Activated naive CD4-positive, alpha-beta T cell treated with anti-CD3 and anti-CD28 coated beads, Interleukin-2, amount 50 U/mL, for 72 hours (primary cell): ENCODE measurements at regions not wholly inside any gene's neighbourhood (a gene's known extent, or its start where the extent isn't known, plus 50 kb on each side); places are given as distances from the start of the nearest gene placed in this dataset.
"Not testable (repeated sequence)": the region's sequence is repeated elsewhere in the genome, so short reads cannot be mapped to it uniquely, and the experiment has no call there.

Experiments used
- ATAC-seq, 2 donors: fragments of 150-1000 bp; cut with Tn5 transposase; 2 replicates each; pipeline ENCODE4 v1.10.0; 2021; ENCODE audit warnings: mild to moderate bottlenecking in 2 of 2, moderate library complexity in 2 of 2
- DNase-seq, 2 donors: peaks; one replicate each; pipeline ENCODE4 v3.0.0; 2021 to 2022; ENCODE audit warnings: low spot score in 2 of 2
- H3K27ac Mint-ChIP-seq, 2 donors: one replicate each; pipeline ENCODE4 v1.8.0; 2022; ENCODE audit warnings: mild to moderate bottlenecking in 2 of 2, mixed read lengths in 2 of 2
- H3K36me3 Mint-ChIP-seq, 2 donors: one replicate each; pipeline ENCODE4 v1.8.0; 2022; ENCODE audit warnings: mixed read lengths in 2 of 2
- H3K9me3 Mint-ChIP-seq, 2 donors: one replicate each; pipeline ENCODE4 v1.8.0; 2022; ENCODE audit warnings: mixed read lengths in 2 of 2

DNA sequence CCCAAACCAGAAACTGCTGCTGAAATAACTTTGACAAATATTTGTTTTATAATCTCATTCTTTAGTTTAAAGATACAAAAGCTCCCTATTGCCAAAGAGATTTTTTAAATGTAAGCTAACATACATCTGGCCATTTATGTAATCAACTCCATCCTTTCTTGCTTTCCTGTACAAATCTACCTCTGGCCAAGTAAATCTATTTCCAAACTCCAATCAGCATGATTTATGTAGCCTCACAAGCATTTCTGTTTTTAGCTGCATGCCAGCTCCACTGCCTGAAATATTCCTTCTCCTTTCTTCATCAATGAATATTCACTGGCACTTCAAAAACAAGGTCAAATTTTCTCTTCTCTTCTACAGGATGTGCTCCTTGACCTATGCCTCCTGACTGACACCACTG, 80.0 kb downstream of the SHOX2 start:
- no peak overlapping the region for H3K27ac Mint-ChIP-seq
- no peaks in the 10 kb centered on the region for H3K36me3 Mint-ChIP-seq
- ATAC-seq (no peak), DNase-seq (no peak)
- peaks cover 18 to 19% of the 10 kb centered on the region in 2 donors for H3K9me3 Mint-ChIP-seq

DNA sequence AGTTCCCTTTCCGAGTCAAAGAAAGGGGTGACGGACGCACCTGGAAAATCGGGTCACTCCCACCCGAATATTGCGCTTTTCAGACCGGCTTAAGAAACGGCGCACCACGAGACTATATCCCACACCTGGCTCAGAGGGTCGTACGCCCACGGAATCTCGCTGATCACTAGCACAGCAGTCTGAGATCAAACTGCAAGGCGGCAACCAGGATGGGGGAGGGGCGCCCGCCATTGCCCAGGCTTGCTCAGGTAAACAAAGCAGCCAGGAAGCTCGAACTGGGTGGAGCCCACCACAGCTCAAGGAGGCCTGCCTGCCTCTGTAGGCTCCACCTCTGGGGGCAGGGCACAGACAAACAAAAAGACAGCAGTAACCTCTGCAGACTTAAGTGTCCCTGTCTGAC, 86.3 kb downstream of the SHOX2 start:
- H3K36me3 Mint-ChIP-seq, DNase-seq, H3K27ac Mint-ChIP-seq, ATAC-seq: not testable (repeated sequence)
- peaks cover 8 to 14% of the 10 kb centered on the region in 2 donors for H3K9me3 Mint-ChIP-seq

- ATAC-seq (no peak), DNase-seq (no peak)
- Mint-ChIP-seq H3K36me3 (no peaks in the 10 kb centered on the region), H3K9me3 (peaks cover 8 to 14% of the 10 kb centered on the region in 2 donors), H3K27ac (no peak overlapping the region)
Measured at GRCh38 chr3:158018462-158018861, 87.8 kb downstream of the SHOX2 start.

GRCh38 chr3:158012901-158013300, 93.3 kb downstream of the SHOX2 start:
- Mint-ChIP-seq H3K9me3 (peaks cover 16 to 22% of the 10 kb centered on the region in 2 donors), H3K36me3 (peaks cover 6 to 14% of the 10 kb centered on the region in 2 donors), H3K27ac (no peak overlapping the region)
- DNase-seq, result no peak
- ATAC-seq, result no peak

- Mint-ChIP-seq H3K36me3 (peaks cover 0 to 9% of the 10 kb centered on the region in 2 donors), H3K9me3 (peaks cover 17 to 29% of the 10 kb centered on the region in 2 donors), H3K27ac (no peak overlapping the region)
- ATAC-seq, result no peak
- DNase-seq, result no peak
Measured at GRCh38 chr3:158005391-158006100, 100.7 kb downstream of the SHOX2 start.

DNA sequence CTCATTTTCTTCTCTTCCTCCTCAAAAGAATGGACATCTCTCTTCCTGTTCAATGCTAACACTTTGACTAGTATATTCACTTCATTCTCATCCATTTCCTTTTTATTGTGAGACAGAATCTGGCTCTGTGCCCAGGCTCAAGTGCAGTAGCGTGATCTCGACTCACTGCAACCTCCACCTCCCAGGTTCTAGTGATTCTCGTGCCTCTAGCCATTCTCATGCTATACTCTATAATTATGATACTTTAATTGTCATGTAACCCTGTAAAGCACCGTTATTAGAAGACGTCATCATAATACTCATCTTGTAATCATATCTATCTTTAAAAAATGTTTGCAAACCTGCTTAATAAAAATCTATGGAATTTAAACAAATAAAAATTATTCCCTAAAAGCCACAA, 107.0 kb downstream of the SHOX2 start:
- DNase-seq (no peak), ATAC-seq (no peak)
- peaks cover 11 to 31% of the 10 kb centered on the region in 2 donors for H3K9me3 Mint-ChIP-seq
- H3K27ac Mint-ChIP-seq, result no peak overlapping the region
- H3K36me3 Mint-ChIP-seq, result no peaks in the 10 kb centered on the region

GRCh38 chr3:157982359-157982758, 123.9 kb downstream of the SHOX2 start:
- Mint-ChIP-seq H3K36me3 (peaks cover 0 to 2% of the 10 kb centered on the region in 2 donors), H3K9me3 (no peaks in the 10 kb centered on the region), H3K27ac (no peak overlapping the region)
- DNase-seq (no peak), ATAC-seq (no peak)

DNA sequence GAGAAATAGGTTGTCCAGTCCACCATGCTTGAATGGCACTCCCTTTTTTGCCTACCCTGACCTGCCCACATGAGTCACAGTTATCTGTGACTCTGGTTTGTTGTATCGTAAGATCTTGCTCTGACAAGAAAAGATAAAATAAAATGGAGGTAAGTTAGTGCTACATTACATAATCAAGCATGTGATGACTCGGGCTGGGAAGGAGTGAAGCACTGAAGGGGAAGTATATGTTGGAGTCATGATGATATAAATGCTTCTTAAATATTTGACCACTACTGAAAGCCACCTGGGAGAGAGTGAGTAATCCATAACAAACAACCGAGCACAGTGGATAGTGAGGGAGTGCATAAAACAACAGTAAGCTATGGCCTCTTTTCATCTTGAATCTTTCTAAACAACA, 124.4 kb downstream of the SHOX2 start:
- Mint-ChIP-seq H3K9me3 (peaks cover 0 to 4% of the 10 kb centered on the region in 2 donors), H3K27ac (no peak overlapping the region), H3K36me3 (peaks cover 0 to 4% of the 10 kb centered on the region in 2 donors)
- ATAC-seq, result no peak
- no peak for DNase-seq

GRCh38 chr3:157979022-157979421, 127.2 kb downstream of the SHOX2 start:
- H3K27ac Mint-ChIP-seq, result no peak overlapping the region
- no peak for DNase-seq
- H3K36me3 Mint-ChIP-seq, result peaks cover 0 to 4% of the 10 kb centered on the region in 2 donors
- peaks cover 0 to 7% of the 10 kb centered on the region in 2 donors for H3K9me3 Mint-ChIP-seq
- no peak for ATAC-seq

DNA sequence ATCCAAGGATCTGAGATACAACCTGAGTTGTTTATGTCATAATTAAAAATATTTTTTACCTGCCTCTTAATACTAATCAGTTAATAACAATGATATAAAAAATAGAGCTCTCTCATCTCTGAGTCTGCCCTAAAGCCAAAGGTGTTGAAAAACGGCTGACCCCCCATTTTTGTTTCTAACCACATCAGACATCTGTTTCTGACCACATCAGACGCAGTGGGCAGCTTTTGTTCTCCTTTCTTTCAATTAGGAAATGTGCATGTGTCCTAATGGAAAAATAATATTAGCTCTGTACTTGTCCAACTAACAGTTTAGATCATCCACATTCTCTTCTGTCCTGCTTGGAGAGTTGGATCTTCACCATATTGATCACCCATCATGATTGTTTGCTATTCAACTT, 144.6 kb downstream of the SHOX2 start:
- no peaks in the 10 kb centered on the region for H3K36me3 Mint-ChIP-seq
- ATAC-seq, result no peak
- peaks cover 0 to 2% of the 10 kb centered on the region in 2 donors for H3K9me3 Mint-ChIP-seq
- H3K27ac Mint-ChIP-seq, result no peak overlapping the region
- no peak for DNase-seq

DNA sequence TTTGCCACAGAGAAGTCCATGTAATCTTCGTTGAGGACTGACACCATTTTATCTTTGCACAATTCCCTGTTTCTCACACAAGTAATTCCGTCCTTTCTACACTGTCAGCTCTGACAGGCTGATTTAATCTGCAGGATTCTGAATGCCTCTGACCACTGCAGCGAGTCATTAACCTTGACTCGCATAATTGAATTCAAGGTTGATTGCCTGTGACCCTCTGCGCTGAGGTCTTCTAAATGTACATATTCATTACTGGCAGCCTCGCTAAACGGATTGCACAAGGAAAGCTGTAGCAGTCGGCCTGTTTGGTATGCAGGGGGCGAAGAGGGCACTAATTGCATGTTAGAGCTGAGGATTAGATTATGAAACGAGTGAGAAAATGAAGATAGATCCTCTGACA, 147.8 kb downstream of the SHOX2 start:
- no peaks in the 10 kb centered on the region for H3K36me3 Mint-ChIP-seq
- H3K27ac Mint-ChIP-seq, result no peak overlapping the region
- no peak for DNase-seq
- no peak for ATAC-seq
- H3K9me3 Mint-ChIP-seq, result peaks cover 4 to 6% of the 10 kb centered on the region in 2 donors

- H3K36me3 Mint-ChIP-seq, result no peaks in the 10 kb centered on the region
- no peak overlapping the region for H3K27ac Mint-ChIP-seq
- peaks cover 8 to 10% of the 10 kb centered on the region in 2 donors for H3K9me3 Mint-ChIP-seq
- ATAC-seq, result no peak
- DNase-seq, result no peak
Measured at GRCh38 chr3:157956850-157957249, 149.4 kb downstream of the SHOX2 start.

GRCh38 chr3:157956176-157956575, 150.0 kb downstream of the SHOX2 start:
- no peaks in the 10 kb centered on the region for H3K36me3 Mint-ChIP-seq
- no peak overlapping the region for H3K27ac Mint-ChIP-seq

GRCh38 chr3:157953565-157953964, 152.7 kb downstream of the SHOX2 start:
- H3K9me3 Mint-ChIP-seq, result peaks cover 8 to 14% of the 10 kb centered on the region in 2 donors
- ATAC-seq (no peak), DNase-seq (no peak)
- H3K27ac Mint-ChIP-seq, result no peak overlapping the region
- H3K36me3 Mint-ChIP-seq, result no peaks in the 10 kb centered on the region

More at GRCh38 chr3:157956176-157956575, 150.0 kb downstream of the SHOX2 start:
- peaks cover 8 to 10% of the 10 kb centered on the region in 2 donors for H3K9me3 Mint-ChIP-seq
- no peak for DNase-seq
- no peak for ATAC-seq

- ATAC-seq (no peak), DNase-seq (no peak)
- Mint-ChIP-seq H3K9me3 (peaks cover 8 to 10% of the 10 kb centered on the region in 2 donors), H3K36me3 (no peaks in the 10 kb centered on the region), H3K27ac (no peak overlapping the region)
Measured at GRCh38 chr3:157948605-157949383, 157.4 kb downstream of the SHOX2 start.

DNA sequence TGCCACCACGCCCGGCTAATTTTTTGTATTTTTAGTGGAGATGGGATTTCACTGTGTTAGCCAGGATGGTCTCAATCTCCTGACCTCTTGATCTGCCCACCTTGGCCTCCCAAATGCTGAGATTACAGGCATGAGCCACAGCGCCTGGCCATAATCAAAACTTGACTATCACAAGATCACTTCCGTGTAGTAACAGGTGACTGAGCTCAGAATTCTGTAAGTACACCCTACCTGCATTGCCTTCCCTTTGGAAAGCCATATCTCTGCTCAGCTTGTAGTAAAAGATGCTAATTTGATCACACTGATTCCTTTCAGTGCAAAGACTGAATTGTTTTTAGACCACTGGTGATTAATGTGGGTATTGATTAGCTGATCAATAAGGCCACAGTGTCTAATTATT, 167.1 kb downstream of the SHOX2 start:
- no peak for DNase-seq
- Mint-ChIP-seq H3K27ac (no peak overlapping the region), H3K9me3 (peaks cover 0 to 4% of the 10 kb centered on the region in 2 donors), H3K36me3 (no peaks in the 10 kb centered on the region)
- ATAC-seq, result no peak

- no peaks in the 10 kb centered on the region for H3K36me3 Mint-ChIP-seq
- DNase-seq (no peak), ATAC-seq (no peak)
- no peak overlapping the region for H3K27ac Mint-ChIP-seq
- no peaks in the 10 kb centered on the region for H3K9me3 Mint-ChIP-seq
Measured at GRCh38 chr3:157938154-157938779, 168.0 kb downstream of the SHOX2 start.
